PC-3 (cell line): ENCODE measurements at regions not wholly inside any gene's neighbourhood (a gene's known extent, or its start where the extent isn't known, plus 50 kb on each side); places are given as distances from the start of the nearest gene placed in this dataset.

Experiments
- EZH2 ChIP-seq: fragments of 300-600 bp; sonication (generic); IDR thresholded peaks from one replicate; pipeline ENCODE4 v1.6.1; 2017; ENCODE audit warnings: antibody characterized with exemption, mild to moderate bottlenecking, low read length; ENCODE audit not compliant: unreplicated experiment
- EZH2phosphoT487 ChIP-seq: fragments of 300-600 bp; sonication (generic); IDR thresholded peaks from 2 replicates; pipeline ENCODE4 v1.6.1; 2018; ENCODE audit warnings: mild to moderate bottlenecking, antibody characterized with exemption, low read length, borderline replicate concordance
- TF ChIP-seq, protein P1 (sequence below): fragments of 300-600 bp; sonication (generic); conservative IDR thresholded peaks from 2 replicates; pipeline ENCODE4 v1.5.1; 2017; ENCODE audit warnings: antibody characterized with exemption, low read depth, mild to moderate bottlenecking, low read length

DNA sequence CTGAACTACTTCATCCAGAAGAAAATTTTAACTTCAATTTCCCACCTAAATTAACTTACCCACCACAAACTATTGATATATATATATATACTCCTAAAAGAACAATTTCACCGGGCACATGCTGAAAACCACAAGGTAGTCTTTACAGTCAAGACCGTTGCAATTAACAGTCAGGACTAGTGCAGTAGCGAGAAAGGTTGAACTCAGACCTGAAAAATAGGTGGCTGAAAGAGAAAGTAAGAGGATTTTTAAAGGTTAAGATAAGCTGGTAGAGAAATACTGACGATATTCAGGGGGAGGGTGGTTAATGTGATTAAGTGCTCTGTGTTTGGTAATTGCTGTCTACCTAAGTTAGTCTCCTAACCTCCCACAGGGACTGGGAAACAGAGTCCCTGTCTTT lies 1153.5 kb upstream of the TMPRSS15 start:
- TF ChIP-seq, protein P1, sequence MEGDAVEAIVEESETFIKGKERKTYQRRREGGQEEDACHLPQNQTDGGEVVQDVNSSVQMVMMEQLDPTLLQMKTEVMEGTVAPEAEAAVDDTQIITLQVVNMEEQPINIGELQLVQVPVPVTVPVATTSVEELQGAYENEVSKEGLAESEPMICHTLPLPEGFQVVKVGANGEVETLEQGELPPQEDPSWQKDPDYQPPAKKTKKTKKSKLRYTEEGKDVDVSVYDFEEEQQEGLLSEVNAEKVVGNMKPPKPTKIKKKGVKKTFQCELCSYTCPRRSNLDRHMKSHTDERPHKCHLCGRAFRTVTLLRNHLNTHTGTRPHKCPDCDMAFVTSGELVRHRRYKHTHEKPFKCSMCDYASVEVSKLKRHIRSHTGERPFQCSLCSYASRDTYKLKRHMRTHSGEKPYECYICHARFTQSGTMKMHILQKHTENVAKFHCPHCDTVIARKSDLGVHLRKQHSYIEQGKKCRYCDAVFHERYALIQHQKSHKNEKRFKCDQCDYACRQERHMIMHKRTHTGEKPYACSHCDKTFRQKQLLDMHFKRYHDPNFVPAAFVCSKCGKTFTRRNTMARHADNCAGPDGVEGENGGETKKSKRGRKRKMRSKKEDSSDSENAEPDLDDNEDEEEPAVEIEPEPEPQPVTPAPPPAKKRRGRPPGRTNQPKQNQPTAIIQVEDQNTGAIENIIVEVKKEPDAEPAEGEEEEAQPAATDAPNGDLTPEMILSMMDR = no peak
- TF ChIP-seq EZH2 = no peak
- no peak for TF ChIP-seq EZH2phosphoT487
